DMS153 treated with DMSO at 0.1 percent for 48 hours (cell line): ENCODE measurements at regions not wholly inside any gene's neighbourhood (a gene's known extent, or its start where the extent isn't known, plus 50 kb on each side); places are given as distances from the start of the nearest gene placed in this dataset.
A peak's percentile ranks its signal among the peaks of the same experiment; 100 is the strongest.

ENCODE experiments used
- DNase-seq: peaks from one replicate; lab custom pipeline; 2025; ENCODE audit not compliant: unreplicated experiment; lab: John Stamatoyannopoulos, UW

- DNase-seq: no peak
These were observed 657.4 kb upstream of the ATXN8OS start for GRCh38 chr13:69450245-69450644.

GRCh38 chr13:69425235-69425634 is 682.4 kb upstream of the ATXN8OS start:
- no peak for DNase-seq

- no peak for DNase-seq
These were observed 683.8 kb upstream of the ATXN8OS start for GRCh38 chr13:69423844-69424243.

GRCh38 chr13:69418319-69418718 is 689.3 kb upstream of the ATXN8OS start:
- DNase-seq: no peak

GRCh38 chr13:69410761-69411160 is 696.9 kb upstream of the ATXN8OS start:
- DNase-seq: no peak

- DNase-seq: no peak
These were observed 715.9 kb upstream of the ATXN8OS start for GRCh38 chr13:69391756-69392155.

- no peak for DNase-seq
These were observed 717.7 kb upstream of the ATXN8OS start for GRCh38 chr13:69389899-69390298.

GRCh38 chr13:69373747-69374425 is 733.7 kb upstream of the ATXN8OS start:
- DNase-seq: no peak

- no peak for DNase-seq
These were observed 744.3 kb upstream of the ATXN8OS start for GRCh38 chr13:69363360-69363759.

GRCh38 chr13:69331245-69331644 is 776.4 kb upstream of the ATXN8OS start:
- no peak for DNase-seq

GRCh38 chr13:69324090-69324886 is 783.3 kb upstream of the ATXN8OS start:
- peak; percentile 54 for DNase-seq

- no peak for DNase-seq
These were observed 788.0 kb upstream of the ATXN8OS start for GRCh38 chr13:69319656-69320055.

GRCh38 chr13:69315039-69315438 is 792.6 kb upstream of the ATXN8OS start:
- DNase-seq: no peak

GRCh38 chr13:69306766-69307165 is 800.9 kb upstream of the ATXN8OS start:
- no peak for DNase-seq

- no peak for DNase-seq
These were observed 807.5 kb upstream of the ATXN8OS start for GRCh38 chr13:69300131-69300530.

GRCh38 chr13:69296130-69296529 is 811.5 kb upstream of the ATXN8OS start:
- DNase-seq: no peak

- DNase-seq: no peak
These were observed 814.7 kb upstream of the ATXN8OS start for GRCh38 chr13:69292789-69293425.

- no peak for DNase-seq
These were observed 816.2 kb upstream of the ATXN8OS start for GRCh38 chr13:69291292-69291906.

GRCh38 chr13:69288026-69288425 is 819.6 kb upstream of the ATXN8OS start:
- DNase-seq: no peak

GRCh38 chr13:69287050-69287698 is 820.5 kb upstream of the ATXN8OS start:
- DNase-seq: no peak

GRCh38 chr13:69283837-69284236 is 823.8 kb upstream of the ATXN8OS start:
- no peak for DNase-seq
